K562 (cell line): ENCODE measurements at regions not wholly inside any gene's neighbourhood (a gene's known extent, or its start where the extent isn't known, plus 50 kb on each side); places are given as distances from the start of the nearest gene placed in this dataset.

ENCODE experiments used
- DACH1 ChIP-seq: fragments of 450-650 bp; IDR thresholded peaks from 2 replicates; pipeline ENCODE4 v1.6.1; 2018; ENCODE audit not compliant: partially characterized antibody
- HLTF ChIP-seq: fragments of 450-650 bp; IDR thresholded peaks from 2 replicates; pipeline ENCODE4 v1.6.1; 2016
- MEF2D ChIP-seq: conservative IDR thresholded peaks from 2 replicates; pipeline ENCODE4 v1.6.1; 2016; ENCODE audit warnings: low read depth, missing genetic modification characterization, missing compliant biosample characterization
- MTF1 ChIP-seq: fragments of 250-450 bp; sonication (Bioruptor Pico); IDR thresholded peaks from 2 replicates; pipeline ENCODE4 v1.9.0; 2021; ENCODE audit warnings: moderate library complexity, mild to moderate bottlenecking, inconsistent platforms, borderline replicate concordance
- PTTG1 ChIP-seq: fragments of 450-650 bp; IDR thresholded peaks from 2 replicates; pipeline ENCODE4 v1.6.1; 2016; ENCODE audit warnings: low read depth, mild to moderate bottlenecking, missing genetic modification characterization, missing compliant biosample characterization
- TEAD1 ChIP-seq, 2 experiments: fragments of 450-650 bp in 1 of 2; sonication (generic) in 1 of 2; formaldehyde crosslinking; IDR thresholded peaks; 2 replicates each; pipeline versions ENCODE4 v1.4.0 to v1.8.0; 2020 to 2022; ENCODE audit warnings: mild to moderate bottlenecking in 2 of 2, missing genetic modification reagents in 1 of 2
- ZNF165 ChIP-seq: fragments of 250-450 bp; sonication (Bioruptor Pico); IDR thresholded peaks from 2 replicates; pipeline ENCODE4 v1.4.0; 2020; ENCODE audit warnings: borderline replicate concordance
- ZNF232 ChIP-seq: sonication (generic); formaldehyde crosslinking; IDR thresholded peaks from 2 replicates; pipeline ENCODE4 v1.8.0; 2022; ENCODE audit warnings: mild to moderate bottlenecking, missing genetic modification reagents
- ZNF263 ChIP-seq: sonication (generic); formaldehyde crosslinking; IDR thresholded peaks from 2 replicates; pipeline ENCODE4 v1.8.0; 2022; ENCODE audit warnings: mild to moderate bottlenecking, missing genetic modification reagents, borderline replicate concordance
- TF ChIP-seq, protein P1 (sequence below): sonication (generic); formaldehyde crosslinking; IDR thresholded peaks from 2 replicates; pipeline ENCODE4 v1.8.1; 2023; ENCODE audit warnings: mild to moderate bottlenecking, missing genetic modification reagents
- TF ChIP-seq, protein P2 (sequence below): fragments of 250-450 bp; sonication (Bioruptor Pico); IDR thresholded peaks from 2 replicates; pipeline ENCODE4 v1.5.0; 2020; ENCODE audit warnings: mild to moderate bottlenecking, borderline replicate concordance
- TF ChIP-seq, protein P3 (sequence below): sonication (generic); formaldehyde crosslinking; IDR thresholded peaks from 2 replicates; pipeline ENCODE4 v1.8.1; 2022; ENCODE audit warnings: missing genetic modification reagents
- TF ChIP-seq, protein P4 (sequence below): fragments of 250-450 bp; sonication (Bioruptor Pico); IDR thresholded peaks from 2 replicates; pipeline ENCODE4 v1.5.0; 2021; ENCODE audit warnings: mild to moderate bottlenecking, borderline replicate concordance
- TF ChIP-seq, protein P5 (sequence below): fragments of 450-650 bp; conservative IDR thresholded peaks from 2 replicates; pipeline ENCODE4 v1.6.1; 2016; ENCODE audit warnings: missing genetic modification characterization, low read depth, mild to moderate bottlenecking, control low read depth, missing compliant biosample characterization
- TF ChIP-seq, protein P6 (sequence below): sonication (generic); formaldehyde crosslinking; IDR thresholded peaks from 2 replicates; pipeline ENCODE4 v1.8.0; 2022; ENCODE audit warnings: mild to moderate bottlenecking, low read depth, missing genetic modification reagents

DNA sequence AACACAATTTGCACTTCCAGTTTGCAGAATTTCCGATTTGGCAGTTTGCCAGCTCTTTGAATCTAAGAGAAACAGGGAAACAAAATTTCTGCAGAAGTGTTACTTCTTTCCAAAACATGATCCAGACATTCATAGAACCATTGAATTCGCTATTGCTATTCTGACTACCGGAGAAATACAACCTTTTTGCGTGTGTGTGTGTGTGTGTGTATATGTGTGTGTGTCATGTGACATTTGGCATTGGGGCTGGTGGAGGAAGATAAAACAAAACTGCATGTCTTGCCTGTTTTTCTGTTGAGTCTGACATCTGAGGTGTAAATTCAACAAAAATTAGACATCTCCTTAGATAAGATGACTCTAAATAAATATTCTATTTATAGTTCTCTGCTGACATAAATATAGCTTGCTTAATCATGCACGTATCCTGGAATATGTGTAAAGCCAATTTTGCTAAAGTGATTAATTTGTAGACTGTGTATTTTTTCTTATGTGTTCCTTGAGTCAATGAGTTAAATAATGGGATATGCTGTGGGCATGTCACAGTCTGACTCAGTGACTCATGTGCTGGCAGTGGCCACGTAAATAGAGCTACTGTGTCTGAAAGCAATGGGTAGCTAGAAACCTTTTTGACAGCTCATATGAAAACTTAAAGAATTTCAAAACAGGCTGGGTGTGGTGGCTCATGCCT is 98.9 kb downstream of the HPGD start (continued):
- TF ChIP-seq, protein P1, sequence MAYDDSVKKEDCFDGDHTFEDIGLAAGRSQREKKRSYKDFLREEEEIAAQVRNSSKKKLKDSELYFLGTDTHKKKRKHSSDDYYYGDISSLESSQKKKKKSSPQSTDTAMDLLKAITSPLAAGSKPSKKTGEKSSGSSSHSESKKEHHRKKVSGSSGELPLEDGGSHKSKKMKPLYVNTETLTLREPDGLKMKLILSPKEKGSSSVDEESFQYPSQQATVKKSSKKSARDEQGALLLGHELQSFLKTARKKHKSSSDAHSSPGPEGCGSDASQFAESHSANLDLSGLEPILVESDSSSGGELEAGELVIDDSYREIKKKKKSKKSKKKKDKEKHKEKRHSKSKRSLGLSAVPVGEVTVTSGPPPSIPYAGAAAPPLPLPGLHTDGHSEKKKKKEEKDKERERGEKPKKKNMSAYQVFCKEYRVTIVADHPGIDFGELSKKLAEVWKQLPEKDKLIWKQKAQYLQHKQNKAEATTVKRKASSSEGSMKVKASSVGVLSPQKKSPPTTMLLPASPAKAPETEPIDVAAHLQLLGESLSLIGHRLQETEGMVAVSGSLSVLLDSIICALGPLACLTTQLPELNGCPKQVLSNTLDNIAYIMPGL (CRISPR knock-in tag), result no peak
- no peak for TF ChIP-seq HLTF
- no peak for TF ChIP-seq PTTG1
- peak; percentile 94 for TF ChIP-seq MEF2D (tag)
- TF ChIP-seq, protein P2, sequence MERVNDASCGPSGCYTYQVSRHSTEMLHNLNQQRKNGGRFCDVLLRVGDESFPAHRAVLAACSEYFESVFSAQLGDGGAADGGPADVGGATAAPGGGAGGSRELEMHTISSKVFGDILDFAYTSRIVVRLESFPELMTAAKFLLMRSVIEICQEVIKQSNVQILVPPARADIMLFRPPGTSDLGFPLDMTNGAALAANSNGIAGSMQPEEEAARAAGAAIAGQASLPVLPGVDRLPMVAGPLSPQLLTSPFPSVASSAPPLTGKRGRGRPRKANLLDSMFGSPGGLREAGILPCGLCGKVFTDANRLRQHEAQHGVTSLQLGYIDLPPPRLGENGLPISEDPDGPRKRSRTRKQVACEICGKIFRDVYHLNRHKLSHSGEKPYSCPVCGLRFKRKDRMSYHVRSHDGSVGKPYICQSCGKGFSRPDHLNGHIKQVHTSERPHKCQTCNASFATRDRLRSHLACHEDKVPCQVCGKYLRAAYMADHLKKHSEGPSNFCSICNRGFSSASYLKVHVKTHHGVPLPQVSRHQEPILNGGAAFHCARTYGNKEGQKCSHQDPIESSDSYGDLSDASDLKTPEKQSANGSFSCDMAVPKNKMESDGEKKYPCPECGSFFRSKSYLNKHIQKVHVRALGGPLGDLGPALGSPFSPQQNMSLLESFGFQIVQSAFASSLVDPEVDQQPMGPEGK, result no peak
- TF ChIP-seq, protein P3, sequence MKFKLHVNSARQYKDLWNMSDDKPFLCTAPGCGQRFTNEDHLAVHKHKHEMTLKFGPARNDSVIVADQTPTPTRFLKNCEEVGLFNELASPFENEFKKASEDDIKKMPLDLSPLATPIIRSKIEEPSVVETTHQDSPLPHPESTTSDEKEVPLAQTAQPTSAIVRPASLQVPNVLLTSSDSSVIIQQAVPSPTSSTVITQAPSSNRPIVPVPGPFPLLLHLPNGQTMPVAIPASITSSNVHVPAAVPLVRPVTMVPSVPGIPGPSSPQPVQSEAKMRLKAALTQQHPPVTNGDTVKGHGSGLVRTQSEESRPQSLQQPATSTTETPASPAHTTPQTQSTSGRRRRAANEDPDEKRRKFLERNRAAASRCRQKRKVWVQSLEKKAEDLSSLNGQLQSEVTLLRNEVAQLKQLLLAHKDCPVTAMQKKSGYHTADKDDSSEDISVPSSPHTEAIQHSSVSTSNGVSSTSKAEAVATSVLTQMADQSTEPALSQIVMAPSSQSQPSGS (CRISPR knock-in tag), result no peak
- TF ChIP-seq DACH1, result peak; percentile 87
- TF ChIP-seq TEAD1 (CRISPR knock-in tag; IDR thresholded peaks at IDR 0.05), result 0 out of 4 replicates have a peak, but pooled peaks of 1 of the 2 experiments have one; percentile 17
- TF ChIP-seq, protein P4, sequence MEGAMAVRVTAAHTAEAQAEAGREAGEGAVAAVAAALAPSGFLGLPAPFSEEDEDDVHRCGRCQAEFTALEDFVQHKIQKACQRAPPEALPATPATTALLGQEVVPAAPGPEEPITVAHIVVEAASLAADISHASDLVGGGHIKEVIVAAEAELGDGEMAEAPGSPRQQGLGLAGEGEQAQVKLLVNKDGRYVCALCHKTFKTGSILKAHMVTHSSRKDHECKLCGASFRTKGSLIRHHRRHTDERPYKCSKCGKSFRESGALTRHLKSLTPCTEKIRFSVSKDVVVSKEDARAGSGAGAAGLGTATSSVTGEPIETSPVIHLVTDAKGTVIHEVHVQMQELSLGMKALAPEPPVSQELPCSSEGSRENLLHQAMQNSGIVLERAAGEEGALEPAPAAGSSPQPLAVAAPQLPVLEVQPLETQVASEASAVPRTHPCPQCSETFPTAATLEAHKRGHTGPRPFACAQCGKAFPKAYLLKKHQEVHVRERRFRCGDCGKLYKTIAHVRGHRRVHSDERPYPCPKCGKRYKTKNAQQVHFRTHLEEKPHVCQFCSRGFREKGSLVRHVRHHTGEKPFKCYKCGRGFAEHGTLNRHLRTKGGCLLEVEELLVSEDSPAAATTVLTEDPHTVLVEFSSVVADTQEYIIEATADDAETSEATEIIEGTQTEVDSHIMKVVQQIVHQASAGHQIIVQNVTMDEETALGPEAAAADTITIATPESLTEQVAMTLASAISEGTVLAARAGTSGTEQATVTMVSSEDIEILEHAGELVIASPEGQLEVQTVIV, result no peak
- TF ChIP-seq, protein P5, sequence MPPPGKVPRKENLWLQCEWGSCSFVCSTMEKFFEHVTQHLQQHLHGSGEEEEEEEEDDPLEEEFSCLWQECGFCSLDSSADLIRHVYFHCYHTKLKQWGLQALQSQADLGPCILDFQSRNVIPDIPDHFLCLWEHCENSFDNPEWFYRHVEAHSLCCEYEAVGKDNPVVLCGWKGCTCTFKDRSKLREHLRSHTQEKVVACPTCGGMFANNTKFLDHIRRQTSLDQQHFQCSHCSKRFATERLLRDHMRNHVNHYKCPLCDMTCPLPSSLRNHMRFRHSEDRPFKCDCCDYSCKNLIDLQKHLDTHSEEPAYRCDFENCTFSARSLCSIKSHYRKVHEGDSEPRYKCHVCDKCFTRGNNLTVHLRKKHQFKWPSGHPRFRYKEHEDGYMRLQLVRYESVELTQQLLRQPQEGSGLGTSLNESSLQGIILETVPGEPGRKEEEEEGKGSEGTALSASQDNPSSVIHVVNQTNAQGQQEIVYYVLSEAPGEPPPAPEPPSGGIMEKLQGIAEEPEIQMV (tag), result no peak
- no peak for TF ChIP-seq ZNF232 (CRISPR knock-in tag)
- no peak for TF ChIP-seq ZNF263 (CRISPR knock-in tag)
- no peak for TF ChIP-seq MTF1 (CRISPR knock-in tag)
- TF ChIP-seq, protein P6, sequence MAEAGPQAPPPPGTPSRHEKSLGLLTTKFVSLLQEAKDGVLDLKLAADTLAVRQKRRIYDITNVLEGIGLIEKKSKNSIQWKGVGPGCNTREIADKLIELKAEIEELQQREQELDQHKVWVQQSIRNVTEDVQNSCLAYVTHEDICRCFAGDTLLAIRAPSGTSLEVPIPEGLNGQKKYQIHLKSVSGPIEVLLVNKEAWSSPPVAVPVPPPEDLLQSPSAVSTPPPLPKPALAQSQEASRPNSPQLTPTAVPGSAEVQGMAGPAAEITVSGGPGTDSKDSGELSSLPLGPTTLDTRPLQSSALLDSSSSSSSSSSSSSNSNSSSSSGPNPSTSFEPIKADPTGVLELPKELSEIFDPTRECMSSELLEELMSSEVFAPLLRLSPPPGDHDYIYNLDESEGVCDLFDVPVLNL (CRISPR knock-in tag), result no peak
- no peak for TF ChIP-seq ZNF165 (CRISPR knock-in tag)
